ENCODE measurements at regions not wholly inside any gene's neighbourhood (a gene's known extent, or its start where the extent isn't known, plus 50 kb on each side); places are given as distances from the start of the nearest gene placed in this dataset.
"Not testable (repeated sequence)": the region's sequence is repeated elsewhere in the genome, so short reads cannot be mapped to it uniquely, and the experiment has no call there.

DNA sequence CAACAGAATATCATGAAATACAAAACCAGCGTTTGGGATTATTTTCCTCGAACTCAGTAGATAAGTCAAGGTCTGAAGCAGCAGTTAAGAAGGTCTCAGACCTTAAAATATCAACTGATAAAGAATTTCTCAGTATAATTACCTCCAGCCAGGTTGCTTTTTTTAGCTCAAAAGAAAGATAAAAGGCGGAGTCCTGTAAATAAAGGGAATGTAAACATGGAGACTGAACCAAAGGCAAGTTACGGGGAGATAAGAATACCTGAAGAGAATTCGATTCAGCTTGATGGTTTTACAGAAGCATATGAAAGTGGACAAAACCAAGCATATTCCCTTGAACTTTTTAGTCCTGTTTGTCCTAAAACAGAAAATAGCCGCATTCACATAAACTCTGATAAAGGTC is 73.1 kb downstream of the SYT15B start:
- H3K9me3 ChIP-seq (ENCODE audit: control insufficient read depth in 2 of 3, low read length in 3 of 3); H3K36me3 Mint-ChIP-seq; CTCF ChIA-PET; H3K36me3 ChIP-seq (ENCODE audit: control insufficient read depth in 2 of 3, insufficient read depth in 3 of 3, low read length in 3 of 3); H3K4me1 Mint-ChIP-seq; H3K27ac ChIP-seq (ENCODE audit: low read depth, low read length); intact Hi-C loops (cut with micrococcal nuclease); ATAC-seq; POLR2A ChIA-PET; H3K4me3 ChIP-seq (ENCODE audit: low read length); H3K4me1 ChIP-seq (ENCODE audit: control insufficient read depth in 2 of 2, insufficient read depth in 2 of 2, low read length in 2 of 2); DNase-seq; H3K27ac Mint-ChIP-seq; H3K4me3 Mint-ChIP-seq; H3K27me3 ChIP-seq (ENCODE audit: control insufficient read depth in 2 of 2, insufficient read depth in 2 of 2, low read length in 2 of 2); H3K9me3 Mint-ChIP-seq; H3K27me3 Mint-ChIP-seq: not testable (repeated sequence)

DNA sequence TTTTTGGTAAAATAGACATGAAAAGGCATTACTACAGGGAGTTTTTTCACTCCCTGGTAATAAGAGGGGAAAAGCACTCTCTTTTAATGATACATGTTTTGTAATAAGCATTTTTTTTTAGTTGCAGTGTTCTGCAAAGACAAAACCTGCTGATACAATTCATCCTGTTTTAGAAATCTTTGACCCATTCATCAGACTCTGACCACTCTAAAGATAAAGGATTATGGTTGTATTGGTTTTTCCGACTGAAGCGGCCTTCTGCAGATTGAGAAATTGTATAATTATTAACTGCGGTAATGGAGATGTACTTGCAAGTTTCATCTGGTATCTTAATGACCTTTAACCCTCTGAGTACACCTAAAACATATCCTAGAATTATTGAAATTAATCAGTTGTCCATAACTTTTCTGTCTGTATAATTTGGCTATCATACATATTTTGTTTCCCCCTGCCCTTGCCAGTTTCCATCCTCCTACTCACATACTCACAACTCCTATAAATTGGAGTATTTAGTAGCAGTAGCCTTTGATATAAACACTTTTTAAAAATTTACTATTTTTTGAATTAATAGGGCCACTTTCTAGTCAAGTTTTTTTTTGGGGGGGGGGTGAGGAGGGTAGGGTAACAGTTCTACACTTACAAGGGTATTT is 79.4 kb downstream of the SYT15B start:
- H3K27ac ChIP-seq (ENCODE audit: low read depth, low read length); ATAC-seq; intact Hi-C loops (cut with micrococcal nuclease); POLR2A ChIA-PET; H3K36me3 Mint-ChIP-seq; H3K36me3 ChIP-seq (ENCODE audit: control insufficient read depth in 2 of 3, insufficient read depth in 3 of 3, low read length in 3 of 3); H3K4me3 ChIP-seq (ENCODE audit: low read length); H3K4me1 ChIP-seq (ENCODE audit: control insufficient read depth in 2 of 2, insufficient read depth in 2 of 2, low read length in 2 of 2); H3K27me3 Mint-ChIP-seq; H3K9me3 Mint-ChIP-seq; DNase-seq; CTCF ChIA-PET; H3K4me1 Mint-ChIP-seq; H3K9me3 ChIP-seq (ENCODE audit: control insufficient read depth in 2 of 3, low read length in 3 of 3); H3K27ac Mint-ChIP-seq; H3K4me3 Mint-ChIP-seq; H3K27me3 ChIP-seq (ENCODE audit: control insufficient read depth in 2 of 2, insufficient read depth in 2 of 2, low read length in 2 of 2): not testable (repeated sequence)

- H3K36me3 Mint-ChIP-seq; ATAC-seq; H3K4me1 Mint-ChIP-seq; CTCF ChIA-PET; H3K4me1 ChIP-seq (ENCODE audit: control insufficient read depth in 2 of 2, insufficient read depth in 2 of 2, low read length in 2 of 2); intact Hi-C loops (cut with micrococcal nuclease); H3K9me3 ChIP-seq (ENCODE audit: control insufficient read depth in 2 of 3, low read length in 3 of 3); H3K27ac ChIP-seq (ENCODE audit: low read depth, low read length); H3K27ac Mint-ChIP-seq; POLR2A ChIA-PET; H3K27me3 ChIP-seq (ENCODE audit: control insufficient read depth in 2 of 2, insufficient read depth in 2 of 2, low read length in 2 of 2); H3K4me3 ChIP-seq (ENCODE audit: low read length); H3K36me3 ChIP-seq (ENCODE audit: control insufficient read depth in 2 of 3, insufficient read depth in 3 of 3, low read length in 3 of 3); DNase-seq; H3K27me3 Mint-ChIP-seq; H3K4me3 Mint-ChIP-seq; H3K9me3 Mint-ChIP-seq: not testable (repeated sequence)
These were observed 81.8 kb downstream of the SYT15B start for GRCh38 chr10:47681638-47681990.

DNA sequence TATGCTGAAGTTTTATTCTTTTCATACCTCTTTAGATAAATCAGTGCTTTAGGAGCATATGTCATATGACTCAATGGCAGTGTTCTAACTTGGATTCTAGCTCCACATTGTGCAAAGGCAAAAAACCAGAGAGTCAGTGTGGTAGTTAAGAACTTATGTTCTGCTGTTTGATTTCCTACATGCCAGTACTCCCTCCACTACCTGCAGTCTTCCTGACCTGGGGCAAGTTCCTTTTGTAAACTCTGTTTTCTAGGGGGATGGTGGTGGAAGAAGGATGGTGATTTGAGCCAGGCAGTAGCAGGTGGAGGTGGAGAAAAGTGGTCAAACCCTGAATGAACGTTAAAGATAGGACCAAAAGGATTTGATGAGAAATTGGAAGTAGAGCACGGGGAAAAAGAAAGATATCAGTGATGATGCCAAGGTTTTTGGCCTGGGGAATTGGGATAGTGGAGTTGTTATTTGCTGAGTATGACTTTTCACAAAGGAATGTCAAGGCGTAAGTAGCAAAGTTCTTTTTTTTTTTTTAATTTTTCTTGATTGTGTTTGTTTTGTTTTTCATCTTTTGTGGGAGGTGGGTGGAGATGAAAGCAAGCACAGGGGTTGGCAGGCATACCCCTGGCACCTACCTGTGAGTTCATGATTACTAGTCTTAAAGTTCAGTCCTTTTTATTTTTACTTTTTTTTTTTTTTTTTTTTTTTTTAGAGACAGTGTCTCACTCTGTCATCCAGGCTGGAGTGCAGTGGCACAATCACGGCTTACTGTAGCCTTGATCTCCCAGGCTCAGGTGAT is 82.3 kb downstream of the SYT15B start:
- H3K36me3 Mint-ChIP-seq; H3K4me3 ChIP-seq (ENCODE audit: low read length); H3K27ac ChIP-seq (ENCODE audit: low read depth, low read length); H3K27me3 Mint-ChIP-seq; H3K27me3 ChIP-seq (ENCODE audit: control insufficient read depth in 2 of 2, insufficient read depth in 2 of 2, low read length in 2 of 2); H3K4me3 Mint-ChIP-seq; H3K4me1 ChIP-seq (ENCODE audit: control insufficient read depth in 2 of 2, insufficient read depth in 2 of 2, low read length in 2 of 2); H3K9me3 Mint-ChIP-seq; H3K4me1 Mint-ChIP-seq; H3K27ac Mint-ChIP-seq; POLR2A ChIA-PET; H3K9me3 ChIP-seq (ENCODE audit: control insufficient read depth in 2 of 3, low read length in 3 of 3); H3K36me3 ChIP-seq (ENCODE audit: control insufficient read depth in 2 of 3, insufficient read depth in 3 of 3, low read length in 3 of 3); CTCF ChIA-PET; DNase-seq; intact Hi-C loops (cut with micrococcal nuclease); ATAC-seq: not testable (repeated sequence)

DNA sequence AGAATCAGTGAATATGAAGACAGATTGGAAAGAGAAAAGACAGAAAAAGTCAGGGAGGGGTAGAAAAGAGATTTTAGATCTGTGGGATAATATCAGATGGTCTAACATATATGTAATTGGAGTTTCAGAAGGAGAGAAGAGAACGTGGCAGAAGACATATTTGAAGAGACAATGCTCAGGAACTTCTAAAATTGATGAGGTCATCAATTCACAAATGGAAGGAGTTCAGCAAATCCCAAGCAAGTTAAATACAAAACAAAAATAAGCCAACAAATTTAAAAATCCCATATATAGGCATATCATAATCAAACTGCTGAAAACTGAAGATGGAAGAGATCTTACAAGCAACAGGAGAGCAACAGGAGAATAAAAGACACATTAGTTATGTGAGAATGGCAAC is 87.3 kb downstream of the SYT15B start:
- H3K27ac Mint-ChIP-seq; H3K4me3 Mint-ChIP-seq; intact Hi-C loops (cut with micrococcal nuclease); H3K36me3 Mint-ChIP-seq; H3K4me3 ChIP-seq (ENCODE audit: low read length); CTCF ChIA-PET; H3K36me3 ChIP-seq (ENCODE audit: control insufficient read depth in 2 of 3, insufficient read depth in 3 of 3, low read length in 3 of 3); ATAC-seq; H3K4me1 Mint-ChIP-seq; H3K4me1 ChIP-seq (ENCODE audit: control insufficient read depth in 2 of 2, insufficient read depth in 2 of 2, low read length in 2 of 2); H3K27ac ChIP-seq (ENCODE audit: low read depth, low read length); H3K9me3 ChIP-seq (ENCODE audit: control insufficient read depth in 2 of 3, low read length in 3 of 3); DNase-seq; POLR2A ChIA-PET; H3K27me3 ChIP-seq (ENCODE audit: control insufficient read depth in 2 of 2, insufficient read depth in 2 of 2, low read length in 2 of 2): not testable (repeated sequence)
- H3K9me3 Mint-ChIP-seq, result peaks cover 0 to 11% (median 3%) of the 10 kb centered on the region in 11 donors
- H3K27me3 Mint-ChIP-seq, result peaks cover 2 to 16% (median 10%) of the 10 kb centered on the region in 5 donors

DNA sequence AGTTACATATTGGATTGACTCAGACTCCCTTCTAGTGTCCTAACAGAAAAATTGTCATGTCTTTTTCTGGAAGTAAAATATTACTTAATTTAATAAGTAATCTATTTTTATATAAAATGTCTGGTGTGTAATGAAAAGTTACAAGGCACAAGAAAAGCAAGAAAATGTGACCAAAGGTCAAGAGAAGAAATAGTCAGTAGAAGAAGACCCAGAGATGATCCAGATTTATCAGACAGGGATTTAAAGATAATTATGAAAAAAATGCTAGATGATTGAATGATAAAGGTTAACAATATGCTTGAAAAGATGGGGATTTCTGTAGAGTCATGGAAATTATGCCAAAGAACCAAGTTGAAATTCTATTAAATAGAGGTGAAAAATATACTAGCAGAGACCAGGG is 87.8 kb downstream of the SYT15B start:
- H3K4me1 ChIP-seq (ENCODE audit: control insufficient read depth in 2 of 2, insufficient read depth in 2 of 2, low read length in 2 of 2); H3K4me1 Mint-ChIP-seq; H3K36me3 Mint-ChIP-seq; CTCF ChIA-PET; POLR2A ChIA-PET; DNase-seq; intact Hi-C loops (cut with micrococcal nuclease); H3K4me3 Mint-ChIP-seq; ATAC-seq; H3K4me3 ChIP-seq (ENCODE audit: low read length); H3K27ac Mint-ChIP-seq; H3K9me3 ChIP-seq (ENCODE audit: control insufficient read depth in 2 of 3, low read length in 3 of 3); H3K36me3 ChIP-seq (ENCODE audit: control insufficient read depth in 2 of 3, insufficient read depth in 3 of 3, low read length in 3 of 3); H3K27me3 ChIP-seq (ENCODE audit: control insufficient read depth in 2 of 2, insufficient read depth in 2 of 2, low read length in 2 of 2); H3K27ac ChIP-seq (ENCODE audit: low read depth, low read length): not testable (repeated sequence)
- Mint-ChIP-seq H3K27me3 (peaks cover 2 to 16% (median 10%) of the 10 kb centered on the region in 5 donors), H3K9me3 (peaks cover 0 to 11% (median 3%) of the 10 kb centered on the region in 11 donors)

DNA sequence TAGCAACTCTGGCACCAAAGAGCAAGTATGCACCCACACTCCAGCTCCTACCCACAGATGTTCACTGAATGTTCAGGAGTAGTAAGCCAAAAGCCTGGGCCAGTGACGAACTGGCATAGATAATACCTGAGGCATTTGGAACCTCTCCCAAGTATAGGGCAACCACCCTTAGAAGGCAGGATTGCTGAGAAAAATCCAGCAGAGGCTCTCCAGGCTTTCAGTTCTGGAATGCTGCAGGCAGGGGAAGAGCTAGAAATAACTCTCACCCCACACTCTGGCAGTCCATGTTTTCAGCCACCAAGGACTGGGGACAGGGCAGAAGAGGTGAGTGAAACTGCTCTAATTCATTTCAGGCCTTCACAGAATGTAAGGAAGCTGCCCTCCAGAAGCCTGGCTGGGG is 90.3 kb downstream of the SYT15B start:
- H3K27ac Mint-ChIP-seq; intact Hi-C loops (cut with micrococcal nuclease); CTCF ChIA-PET; H3K4me1 Mint-ChIP-seq; H3K4me3 Mint-ChIP-seq; POLR2A ChIA-PET; H3K4me3 ChIP-seq (ENCODE audit: low read length); H3K4me1 ChIP-seq (ENCODE audit: control insufficient read depth in 2 of 2, insufficient read depth in 2 of 2, low read length in 2 of 2); DNase-seq; H3K36me3 ChIP-seq (ENCODE audit: control insufficient read depth in 2 of 3, insufficient read depth in 3 of 3, low read length in 3 of 3); H3K27me3 ChIP-seq (ENCODE audit: control insufficient read depth in 2 of 2, insufficient read depth in 2 of 2, low read length in 2 of 2); H3K36me3 Mint-ChIP-seq; ATAC-seq; H3K27ac ChIP-seq (ENCODE audit: low read depth, low read length); H3K9me3 ChIP-seq (ENCODE audit: control insufficient read depth in 2 of 3, low read length in 3 of 3): not testable (repeated sequence)
- H3K9me3 Mint-ChIP-seq, result peaks cover 0 to 11% (median 3%) of the 10 kb centered on the region in 11 donors
- H3K27me3 Mint-ChIP-seq, result peaks cover 2 to 23% (median 10%) of the 10 kb centered on the region in 5 donors
